NCI-H524 treated with DMSO at 0.1 percent for 48 hours (cell line): ENCODE measurements at regions not wholly inside any gene's neighbourhood (a gene's known extent, or its start where the extent isn't known, plus 50 kb on each side); places are given as distances from the start of the nearest gene placed in this dataset.

Source experiments
- DNase-seq: peaks from one replicate; lab custom pipeline; 2025; lab: John Stamatoyannopoulos, UW

GRCh38 chr13:111539252-111539651 lies 218.8 kb downstream of the TEX29 start:
- DNase-seq, result no peak

GRCh38 chr13:111539791-111540446 lies 219.5 kb downstream of the TEX29 start:
- DNase-seq, result no peak

- DNase-seq, result no peak
Measured at GRCh38 chr13:111540486-111540885, 220.0 kb downstream of the TEX29 start.

GRCh38 chr13:111541345-111541744 lies 220.9 kb downstream of the TEX29 start:
- no peak for DNase-seq

- no peak for DNase-seq
Measured at GRCh38 chr13:111541752-111542529, 221.5 kb downstream of the TEX29 start.

- DNase-seq, result no peak
Measured at GRCh38 chr13:111542530-111543341, 222.3 kb downstream of the TEX29 start.

GRCh38 chr13:111546921-111547675 lies 226.7 kb downstream of the TEX29 start:
- DNase-seq, result no peak

GRCh38 chr13:111547726-111548273 lies 227.4 kb downstream of the TEX29 start:
- no peak for DNase-seq

- DNase-seq, result no peak
Measured at GRCh38 chr13:111548301-111548700, 227.9 kb downstream of the TEX29 start.

- no peak for DNase-seq
Measured at GRCh38 chr13:111548805-111549204, 228.4 kb downstream of the TEX29 start.

GRCh38 chr13:111549464-111549863 lies 229.0 kb downstream of the TEX29 start:
- DNase-seq, result no peak

GRCh38 chr13:111550062-111550461 lies 229.6 kb downstream of the TEX29 start:
- no peak for DNase-seq

GRCh38 chr13:111551204-111551820 lies 230.9 kb downstream of the TEX29 start:
- no peak for DNase-seq

- DNase-seq, result no peak
Measured at GRCh38 chr13:111552891-111553655, 232.6 kb downstream of the TEX29 start.

GRCh38 chr13:111554539-111555267 lies 234.3 kb downstream of the TEX29 start:
- DNase-seq, result no peak

- DNase-seq, result no peak
Measured at GRCh38 chr13:111555268-111555808, 234.9 kb downstream of the TEX29 start.

GRCh38 chr13:111555903-111556302 lies 235.5 kb downstream of the TEX29 start:
- DNase-seq, result no peak

GRCh38 chr13:111556496-111556895 lies 236.1 kb downstream of the TEX29 start:
- DNase-seq, result no peak

GRCh38 chr13:111557921-111558699 lies 237.7 kb downstream of the TEX29 start:
- no peak for DNase-seq
